ENCODE measurements at regions not wholly inside any gene's neighbourhood (a gene's known extent, or its start where the extent isn't known, plus 50 kb on each side); places are given as distances from the start of the nearest gene placed in this dataset.

DNA sequence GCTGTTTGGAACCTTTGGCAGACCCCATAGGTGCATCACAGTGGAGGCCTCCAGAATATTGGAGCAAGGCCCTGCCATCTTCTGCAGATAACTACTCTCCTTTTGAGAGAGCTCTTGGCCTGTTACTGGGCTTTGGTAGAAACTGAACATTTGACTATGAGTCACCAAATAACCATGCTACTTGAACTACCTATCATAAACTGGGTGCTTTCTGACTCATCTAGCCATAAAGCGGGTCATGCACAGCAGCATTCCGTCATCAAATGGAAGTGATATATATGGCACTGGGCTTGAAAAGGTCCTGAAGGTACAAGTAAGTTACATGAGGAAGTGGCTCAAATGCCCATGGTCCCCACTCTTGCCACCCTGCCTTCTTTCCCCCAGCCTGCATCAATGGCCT, 782.5 kb upstream of the SLITRK6 start:
- Histone ChIP-seq H3K4me1 (ENCODE audit: insufficient read depth) (no peaks in the 10 kb centered on the region), H3K27ac (no peak overlapping the region), H3K27me3 (no peaks in the 10 kb centered on the region), H3K4me3 (no peak overlapping the region), H3K9me3 (no peaks in the 10 kb centered on the region), H3K36me3 (no peaks in the 10 kb centered on the region)
- TF ChIP-seq, protein P1, sequence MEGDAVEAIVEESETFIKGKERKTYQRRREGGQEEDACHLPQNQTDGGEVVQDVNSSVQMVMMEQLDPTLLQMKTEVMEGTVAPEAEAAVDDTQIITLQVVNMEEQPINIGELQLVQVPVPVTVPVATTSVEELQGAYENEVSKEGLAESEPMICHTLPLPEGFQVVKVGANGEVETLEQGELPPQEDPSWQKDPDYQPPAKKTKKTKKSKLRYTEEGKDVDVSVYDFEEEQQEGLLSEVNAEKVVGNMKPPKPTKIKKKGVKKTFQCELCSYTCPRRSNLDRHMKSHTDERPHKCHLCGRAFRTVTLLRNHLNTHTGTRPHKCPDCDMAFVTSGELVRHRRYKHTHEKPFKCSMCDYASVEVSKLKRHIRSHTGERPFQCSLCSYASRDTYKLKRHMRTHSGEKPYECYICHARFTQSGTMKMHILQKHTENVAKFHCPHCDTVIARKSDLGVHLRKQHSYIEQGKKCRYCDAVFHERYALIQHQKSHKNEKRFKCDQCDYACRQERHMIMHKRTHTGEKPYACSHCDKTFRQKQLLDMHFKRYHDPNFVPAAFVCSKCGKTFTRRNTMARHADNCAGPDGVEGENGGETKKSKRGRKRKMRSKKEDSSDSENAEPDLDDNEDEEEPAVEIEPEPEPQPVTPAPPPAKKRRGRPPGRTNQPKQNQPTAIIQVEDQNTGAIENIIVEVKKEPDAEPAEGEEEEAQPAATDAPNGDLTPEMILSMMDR (IDR thresholded peaks at IDR 0.05) = no peak
- DNase-seq = no peak
- intact Hi-C loops (cut with DNase I) = no loop called here
- WGBS, 3 donors = 88 to 98% (median 93%) methylated on average over 2 of the region's 2 CpGs

DNA sequence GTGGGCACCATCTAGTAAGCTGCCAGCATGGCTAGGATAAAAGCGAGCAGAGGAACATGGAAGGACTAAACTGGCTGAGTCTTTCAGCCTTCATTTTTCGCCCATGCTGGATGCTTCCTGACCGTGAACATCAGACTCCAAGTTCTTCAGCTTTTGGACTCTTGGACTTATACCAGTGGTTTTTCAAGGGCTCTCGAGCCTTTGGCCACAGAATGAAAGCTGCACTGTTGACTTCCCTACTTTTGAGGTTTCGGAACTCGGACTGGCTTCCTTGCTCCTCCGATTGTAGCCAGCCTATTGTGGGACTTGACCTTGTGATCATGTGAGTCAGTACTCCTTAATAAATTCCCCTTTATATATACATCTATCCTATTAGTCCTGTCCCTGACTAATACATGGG, 785.1 kb upstream of the SLITRK6 start:
- no peak overlapping the region for H3K4me3 ChIP-seq
- no peak overlapping the region for H3K27ac ChIP-seq
- 89 to 90% (median 90%) methylated on average over 7 of the region's 7 CpGs for WGBS, 3 donors
- H3K36me3 ChIP-seq = no peaks in the 10 kb centered on the region
- DNase-seq = no peak
- H3K9me3 ChIP-seq = no peaks in the 10 kb centered on the region
- intact Hi-C loops (cut with DNase I) = no loop called here
- H3K4me1 ChIP-seq (ENCODE audit: insufficient read depth) = no peaks in the 10 kb centered on the region
- TF ChIP-seq, protein P1 (IDR thresholded peaks at IDR 0.05) = no peak
- no peak for TF ChIP-seq EP300 (IDR thresholded peaks at IDR 0.05)
- TF ChIP-seq POLR2A (IDR thresholded peaks at IDR 0.05) = no peak
- no peaks in the 10 kb centered on the region for H3K27me3 ChIP-seq

DNA sequence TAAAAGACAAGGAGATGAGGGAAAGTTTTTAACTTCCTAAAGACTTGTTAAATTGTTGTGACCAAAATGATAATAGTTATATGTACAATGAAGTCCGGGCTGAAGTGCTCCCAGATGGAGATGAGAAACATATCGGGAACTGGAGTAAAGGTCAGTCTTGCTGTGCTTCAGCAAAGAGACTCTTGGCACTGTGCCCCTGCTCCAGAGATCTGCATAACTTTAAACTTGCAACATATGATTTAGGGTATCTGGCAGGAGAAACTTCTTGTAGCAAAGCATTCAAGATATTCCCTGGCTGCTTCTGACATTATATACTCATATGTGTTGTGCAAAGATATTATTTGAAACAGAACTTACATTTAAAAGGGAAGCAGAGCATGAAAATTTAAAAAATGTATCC, 786.6 kb upstream of the SLITRK6 start:
- intact Hi-C loops (cut with DNase I) = no loop called here

DNA sequence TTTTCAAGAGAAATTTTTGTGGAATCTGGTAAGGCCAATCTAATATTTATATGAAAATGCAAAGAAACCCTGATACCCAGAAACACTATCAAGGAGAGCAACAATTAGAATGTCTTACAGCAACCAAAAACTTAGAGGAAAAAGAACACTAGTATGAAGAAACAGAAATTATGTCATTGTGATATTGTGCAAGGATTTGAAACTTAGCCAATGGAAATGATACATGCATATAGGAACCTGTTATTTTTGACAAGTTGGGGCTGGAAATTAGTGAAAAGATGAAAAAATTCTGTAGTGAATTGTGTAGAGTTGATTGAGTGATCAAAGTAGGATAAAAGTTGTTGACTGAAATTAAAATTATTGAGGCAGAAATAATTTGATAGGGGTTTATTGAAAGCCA, 792.6 kb upstream of the SLITRK6 start:
- Histone ChIP-seq H3K27me3 (no peaks in the 10 kb centered on the region), H3K9me3 (no peaks in the 10 kb centered on the region), H3K27ac (no peak overlapping the region), H3K4me3 (no peak overlapping the region), H3K36me3 (no peaks in the 10 kb centered on the region), H3K4me1 (ENCODE audit: insufficient read depth) (no peaks in the 10 kb centered on the region)
- DNase-seq = no peak
- intact Hi-C loops (cut with DNase I) = no loop called here
- no peak for TF ChIP-seq POLR2A (IDR thresholded peaks at IDR 0.05)
- TF ChIP-seq, protein P1 (IDR thresholded peaks at IDR 0.05) = no peak
- TF ChIP-seq EP300 (IDR thresholded peaks at IDR 0.05) = no peak

More for the DNA sequence above, 786.6 kb upstream of the SLITRK6 start:
- Histone ChIP-seq H3K9me3 (no peaks in the 10 kb centered on the region), H3K4me3 (no peak overlapping the region), H3K27ac (no peak overlapping the region), H3K4me1 (ENCODE audit: insufficient read depth) (no peaks in the 10 kb centered on the region), H3K27me3 (no peaks in the 10 kb centered on the region), H3K36me3 (no peaks in the 10 kb centered on the region)
- no peak for DNase-seq
- WGBS, 3 donors = 4 to 7% (median 7%) methylated on average over 2 of the region's 2 CpGs
- TF ChIP-seq POLR2A (IDR thresholded peaks at IDR 0.05) = no peak
- no peak for TF ChIP-seq EP300 (IDR thresholded peaks at IDR 0.05)
- TF ChIP-seq, protein P1 (IDR thresholded peaks at IDR 0.05) = no peak

DNA sequence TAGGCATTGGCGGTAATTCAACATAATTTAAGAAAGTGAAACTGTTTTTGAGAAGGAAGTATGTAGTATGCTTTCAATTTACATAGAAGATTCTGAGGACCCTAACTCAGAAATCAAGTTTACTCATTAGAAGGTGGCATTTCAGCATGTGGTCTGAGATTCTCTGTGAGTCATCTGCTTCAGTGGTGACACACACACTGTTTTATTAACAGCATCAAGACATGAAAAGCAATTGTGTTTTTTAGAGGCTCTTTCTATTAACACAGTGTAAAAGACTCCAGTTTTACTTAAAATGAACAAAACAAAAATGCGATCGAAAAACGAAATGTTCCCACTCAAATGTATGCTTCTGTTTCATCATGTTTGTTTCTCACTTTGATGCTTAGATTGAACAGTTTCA, 802.1 kb upstream of the SLITRK6 start:
- H3K36me3 ChIP-seq = no peaks in the 10 kb centered on the region
- WGBS, 3 donors = 82 to 88% (median 85%) methylated on average over 4 of the region's 4 CpGs

More for the DNA sequence above, 802.1 kb upstream of the SLITRK6 start:
- Histone ChIP-seq H3K9me3 (no peaks in the 10 kb centered on the region), H3K4me1 (ENCODE audit: insufficient read depth) (no peaks in the 10 kb centered on the region), H3K27me3 (no peaks in the 10 kb centered on the region), H3K4me3 (no peak overlapping the region), H3K27ac (no peak overlapping the region)
- no peak for DNase-seq
- no peak for TF ChIP-seq EP300 (IDR thresholded peaks at IDR 0.05)
- TF ChIP-seq POLR2A (IDR thresholded peaks at IDR 0.05) = no peak
- TF ChIP-seq, protein P1 (IDR thresholded peaks at IDR 0.05) = no peak
- intact Hi-C loops (cut with DNase I) = no loop called here

Measured in ovary (tissue), 7 donors.